HG02798 (cell line): ENCODE measurements at regions not wholly inside any gene's neighbourhood (a gene's known extent, or its start where the extent isn't known, plus 50 kb on each side); places are given as distances from the start of the nearest gene placed in this dataset.
"Not testable (repeated sequence)": the region's sequence is repeated elsewhere in the genome, so short reads cannot be mapped to it uniquely, and the experiment has no call there.

Experiments
- ATAC-seq: cut with Tn5 transposase; IDR thresholded peaks from one replicate; pipeline ENCODE4 v1.9.1; 2021; ENCODE audit warnings: mild to moderate bottlenecking; ENCODE audit not compliant: unreplicated experiment, poor library complexity

DNA sequence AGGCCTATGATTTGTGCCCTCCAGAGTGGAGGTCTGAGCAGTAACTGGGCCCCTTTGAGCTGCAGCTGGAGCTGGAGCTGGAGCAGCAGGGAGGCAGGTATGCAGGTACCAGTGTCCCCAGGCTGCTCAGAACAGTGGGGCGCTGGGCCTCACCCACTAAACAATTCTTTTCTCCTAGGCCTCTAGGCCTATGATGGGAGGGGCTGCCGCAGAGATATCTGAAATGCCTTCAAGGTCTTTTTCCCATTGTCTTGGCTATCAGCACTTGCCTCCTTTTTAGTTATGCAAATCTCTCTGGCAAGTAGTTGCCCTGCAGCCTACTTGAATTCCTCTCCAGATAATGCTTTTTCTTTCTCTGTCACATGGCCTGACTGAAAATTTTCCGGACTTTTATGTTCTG lies 79.7 kb upstream of the OTUD4 start:
- no peak for ATAC-seq

DNA sequence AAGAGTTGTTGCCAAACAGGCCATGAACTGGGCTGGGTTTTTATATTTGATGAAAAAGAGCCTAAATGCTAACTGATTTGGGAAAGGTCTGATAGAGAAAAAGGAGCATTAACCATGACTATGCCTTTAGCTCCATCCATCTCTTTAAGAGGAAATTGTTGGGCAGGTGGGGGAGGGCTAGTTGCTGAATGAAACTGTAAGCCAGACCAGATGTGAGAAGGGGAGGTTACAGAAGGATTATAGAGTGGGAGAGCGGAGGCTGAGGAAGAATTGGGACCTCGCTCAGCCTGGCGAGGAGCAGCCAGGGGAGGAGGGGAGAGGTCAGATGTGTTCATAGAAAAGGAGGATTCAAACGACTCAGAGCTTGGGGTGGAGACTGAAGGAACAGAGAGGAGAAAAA lies 74.9 kb upstream of the OTUD4 start:
- not testable (repeated sequence) for ATAC-seq

DNA sequence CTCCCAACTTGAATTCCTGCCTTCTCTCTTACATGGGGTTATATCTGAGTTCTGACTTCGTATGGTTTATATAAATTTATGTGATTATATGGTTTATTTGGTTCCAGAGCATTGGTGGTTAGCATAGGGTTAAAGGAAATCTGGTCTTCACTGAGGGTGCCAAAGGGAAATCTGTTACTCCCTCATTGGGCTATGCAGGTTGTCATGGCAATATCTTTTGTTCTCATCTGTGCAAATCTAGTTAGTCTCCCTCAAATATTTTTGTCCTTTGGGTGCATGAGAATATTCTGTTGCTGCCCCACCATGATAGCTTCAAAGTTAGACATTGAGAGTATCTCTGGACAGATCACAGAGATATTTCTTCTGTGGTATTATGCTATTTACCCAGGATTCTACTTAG lies 71.8 kb upstream of the OTUD4 start:
- ATAC-seq: no peak

DNA sequence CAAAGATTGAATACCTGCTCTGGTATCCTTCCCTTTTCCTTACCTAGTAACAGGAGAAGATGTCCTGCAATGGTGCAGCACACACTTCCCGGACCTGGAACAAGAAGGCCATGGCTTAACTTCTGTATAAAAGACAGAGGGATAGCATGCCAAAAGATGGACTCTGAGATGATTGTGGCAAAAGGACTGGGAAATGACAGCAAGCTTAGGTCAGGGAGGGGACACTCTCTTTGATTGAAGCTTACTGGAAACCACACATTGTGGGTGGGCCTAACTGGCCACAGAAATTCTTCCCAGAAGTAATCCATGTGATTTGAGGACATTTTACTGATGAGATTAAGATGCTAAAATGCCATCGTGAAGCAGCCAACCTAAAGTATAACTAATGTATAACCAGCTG lies 71.0 kb upstream of the OTUD4 start:
- no peak for ATAC-seq

DNA sequence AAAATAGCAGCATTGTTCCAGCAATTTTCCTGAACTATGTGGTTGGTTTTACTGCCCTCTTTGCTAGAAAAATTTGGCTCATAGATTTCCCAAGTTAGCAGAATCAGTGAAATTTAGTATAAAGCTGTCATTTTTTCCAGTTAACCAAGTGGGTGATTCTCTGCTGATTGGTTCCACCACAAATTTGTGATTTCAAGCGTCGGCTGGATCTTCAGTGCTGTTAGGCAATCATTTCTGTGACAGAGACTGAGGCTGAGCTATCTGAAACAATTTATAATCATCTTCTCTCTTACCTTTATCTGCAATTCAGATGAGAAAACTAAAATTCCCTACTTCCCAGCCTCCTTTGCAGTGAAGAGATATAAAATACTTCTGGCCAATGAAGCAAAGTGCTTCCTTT lies 68.6 kb upstream of the OTUD4 start:
- no peak for ATAC-seq

DNA sequence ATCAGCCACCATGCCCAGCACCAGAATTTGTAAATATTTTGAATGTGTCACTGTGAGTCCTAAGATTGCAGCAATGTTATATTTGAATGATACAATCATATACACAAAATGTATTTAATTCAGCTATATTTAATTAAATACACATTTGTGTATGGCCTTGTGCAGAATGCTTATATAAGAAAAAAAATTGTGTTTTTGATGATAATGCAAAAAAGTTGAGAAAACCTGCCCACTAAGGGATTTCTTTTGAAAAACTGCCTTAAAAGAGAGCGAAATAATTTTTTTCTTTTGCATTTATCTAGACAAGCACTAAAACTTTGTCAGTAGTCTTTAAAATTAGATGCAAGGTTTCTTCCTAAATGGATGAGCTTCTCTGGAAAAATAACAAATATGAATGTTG lies 68.1 kb upstream of the OTUD4 start:
- no peak for ATAC-seq

DNA sequence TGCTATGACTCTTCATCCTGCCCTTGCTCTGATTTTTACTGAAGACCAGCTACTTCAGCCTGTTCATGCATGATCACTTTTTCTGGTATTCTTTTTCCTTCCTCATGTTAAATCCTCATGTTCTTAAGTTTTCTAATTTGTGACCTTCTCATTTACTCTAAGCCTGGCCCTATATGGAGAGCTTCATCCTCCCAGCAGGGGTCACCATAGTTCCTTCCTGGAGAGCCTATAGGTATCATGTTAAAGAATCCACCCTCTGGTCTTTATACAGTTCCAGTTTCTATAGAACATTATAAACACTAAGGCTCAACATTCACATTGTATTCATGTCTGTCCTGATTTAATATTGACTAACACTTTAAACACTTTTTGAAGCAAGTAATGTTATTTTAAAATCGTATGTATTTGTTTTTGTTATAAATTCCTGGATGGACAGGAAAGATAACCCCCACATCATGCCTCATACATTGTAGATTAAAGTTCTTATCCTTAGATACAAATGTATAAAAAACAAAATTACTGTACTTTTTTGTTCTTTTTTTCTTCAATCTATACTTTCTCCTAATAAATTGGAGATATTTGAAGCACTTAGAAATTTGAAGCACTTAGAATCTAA lies 53.8 kb upstream of the OTUD4 start:
- ATAC-seq: peak; percentile 99

DNA sequence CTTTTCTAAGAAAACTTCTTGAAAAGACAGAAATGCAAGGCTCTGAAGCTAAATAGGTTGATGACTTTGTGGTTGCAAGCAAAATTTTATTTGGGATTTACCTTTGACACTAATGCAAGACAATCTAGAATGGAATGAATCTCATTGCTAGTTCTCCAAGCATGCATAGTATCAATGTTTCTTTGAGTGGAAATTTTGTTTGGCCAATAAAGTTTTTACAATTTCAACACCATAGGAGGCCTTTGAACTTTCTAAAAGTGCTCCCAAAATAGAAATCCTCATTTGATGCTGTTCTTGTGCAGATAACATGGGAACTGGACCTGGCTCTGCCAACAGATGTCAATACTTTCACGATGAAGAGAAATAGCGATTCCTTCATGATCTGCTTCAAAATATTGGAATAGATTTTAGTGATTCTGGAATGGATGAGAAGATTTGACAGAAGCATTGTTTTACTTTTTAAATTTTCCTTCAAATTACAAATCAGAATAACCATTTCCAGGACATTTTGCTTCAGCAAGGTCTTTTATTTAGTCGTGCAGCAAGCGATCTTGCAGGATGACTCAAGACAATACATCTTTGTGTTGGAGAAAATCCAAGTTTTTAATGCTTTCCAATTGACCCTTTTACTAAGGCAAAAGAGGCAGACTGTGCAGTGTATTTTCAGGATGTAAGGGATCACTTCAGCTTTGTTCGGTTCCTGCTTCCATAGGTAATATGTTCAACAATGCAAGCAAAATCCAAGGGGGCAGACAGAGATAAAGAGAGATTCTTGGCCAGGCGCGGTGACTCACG lies 51.7 kb upstream of the OTUD4 start:
- no peak for ATAC-seq

DNA sequence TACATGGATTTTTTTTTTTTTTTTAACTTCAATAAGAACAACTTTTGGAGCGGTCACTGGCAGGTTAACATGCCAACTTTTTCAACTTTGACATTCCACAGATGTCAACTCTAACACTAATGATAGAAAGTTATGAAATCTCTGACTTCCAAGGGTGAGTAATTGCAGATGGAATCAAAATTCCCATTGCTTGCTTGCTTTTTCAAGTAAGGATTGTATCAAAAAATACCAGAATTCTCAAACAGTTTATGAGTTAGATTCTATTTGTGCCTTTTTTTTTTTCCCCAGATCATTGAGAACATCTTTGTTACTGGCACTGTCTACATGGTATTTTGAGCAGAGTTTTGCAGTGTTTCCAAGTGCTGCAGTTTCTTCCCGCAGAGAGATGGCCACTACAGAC lies 50.3 kb upstream of the OTUD4 start:
- no peak for ATAC-seq
